H1 (cell line): ENCODE measurements at regions not wholly inside any gene's neighbourhood (a gene's known extent, or its start where the extent isn't known, plus 50 kb on each side); places are given as distances from the start of the nearest gene placed in this dataset.

Experiments
- CTCF ChIA-PET: fragments of 300-600 bp; sonication (Branson Sonifier 250); formaldehyde crosslinking; loops from one replicate; lab custom pipeline; 2021; ENCODE audit not compliant: partially characterized antibody; lab: Charles Lee
- POLR2A ChIA-PET: fragments of 300-600 bp; sonication (Branson Sonifier 250); formaldehyde crosslinking; loops from one replicate; lab custom pipeline; 2021; ENCODE audit warnings: inconsistent platforms; ENCODE audit not compliant: partially characterized antibody; lab: Charles Lee
- DNase-seq, 2 experiments: peaks; one replicate each; pipeline versions ENCODE4 v3.0.0 to v3.0.0-alpha.2; 2010 to 2022; ENCODE audit warnings: low spot score in 2 of 2, low read depth in 1 of 2, mixed read lengths in 1 of 2
- FAIRE-seq: peaks from 2 replicates; lab custom pipeline; 2011; peaks lifted over from hg19 to GRCh38; lab: Jason Lieb, UNC
- H2AFZ ChIP-seq: 2 replicates; pipeline ENCODE4 v1.8.1; 2012; ENCODE audit warnings: low read length, inconsistent platforms
- H2AK5ac ChIP-seq: 2 replicates; pipeline ENCODE4 v1.6.1; 2013; ENCODE audit warnings: low read depth, low read length
- H2BK120ac ChIP-seq: replicated peaks from 2 replicates; pipeline ENCODE3; 2013; ENCODE audit warnings: low read depth, low read length, inconsistent platforms
- H2BK12ac ChIP-seq: 2 replicates; pipeline ENCODE4 v1.6.1; 2013; ENCODE audit warnings: low read depth, low read length
- H2BK15ac ChIP-seq: 2 replicates; pipeline ENCODE4 v1.6.1; 2013; ENCODE audit warnings: low read length
- H2BK20ac ChIP-seq: 2 replicates; pipeline ENCODE4 v1.6.1; 2013; ENCODE audit warnings: low read length
- H2BK5ac ChIP-seq: 2 replicates; pipeline ENCODE4 v1.6.1; 2013; ENCODE audit warnings: low read depth, low read length
- H3K14ac ChIP-seq: 2 replicates; pipeline ENCODE4 v1.6.1; 2013; ENCODE audit warnings: inconsistent platforms; ENCODE audit not compliant: insufficient read length
- H3K18ac ChIP-seq: 2 replicates; pipeline ENCODE4 v1.6.1; 2013; ENCODE audit warnings: low read length; ENCODE audit errors: extremely low read depth
- H3K23ac ChIP-seq: 2 replicates; pipeline ENCODE4 v1.6.1; 2013; ENCODE audit warnings: inconsistent platforms; ENCODE audit not compliant: insufficient read length
- H3K23me2 ChIP-seq: 2 replicates; pipeline ENCODE4 v1.6.1; 2013; ENCODE audit warnings: low read depth, low read length
- H3K27ac ChIP-seq: 2 replicates; pipeline ENCODE4 v1.6.1; 2011; ENCODE audit warnings: low read depth, low read length, inconsistent platforms
- H3K27me3 ChIP-seq, 4 experiments: replicated peaks in 1 of 4; 1 replicate in 1 of 4; 2 replicates in 3 of 4; pipeline versions ENCODE4 v1.6.1 to v1.8.1; 2011 to 2013; ENCODE audit warnings: low read length in 3 of 4, mild to moderate bottlenecking in 3 of 4, inconsistent platforms in 2 of 4, mixed read lengths in 2 of 4, moderate library complexity in 1 of 4; ENCODE audit not compliant: control insufficient read depth in 3 of 4, insufficient read depth in 3 of 4; ENCODE audit errors: extremely low read depth in 1 of 4
- H3K36me3 ChIP-seq, 4 experiments: 2 replicates each; pipeline versions ENCODE4 v1.6.1 to v1.8.1; 2011 to 2013; ENCODE audit warnings: mild to moderate bottlenecking in 4 of 4, low read length in 3 of 4, moderate library complexity in 2 of 4, control low read depth in 1 of 4, inconsistent platforms in 1 of 4; ENCODE audit not compliant: insufficient read depth in 4 of 4, control insufficient read depth in 2 of 4
- H3K4ac ChIP-seq: replicated peaks from 2 replicates; pipeline ENCODE3; 2013; ENCODE audit warnings: low read length, low read depth, mixed read lengths, inconsistent platforms; ENCODE audit not compliant: insufficient read length
- H3K4me1 ChIP-seq, 4 experiments: replicated peaks in 1 of 4; 1 replicate in 1 of 4; 2 replicates in 3 of 4; pipeline versions ENCODE4 v1.6.1 to v1.8.1; 2011 to 2013; ENCODE audit warnings: low read length in 3 of 4, inconsistent platforms in 2 of 4, mixed read lengths in 1 of 4; ENCODE audit not compliant: insufficient read depth in 4 of 4, control insufficient read depth in 3 of 4
- H3K4me2 ChIP-seq, 2 experiments: 2 replicates each; pipeline versions ENCODE4 v1.6.1 to v1.8.1; 2011 to 2013; ENCODE audit warnings: low read depth in 2 of 2, low read length in 2 of 2, control low read depth in 1 of 2, inconsistent platforms in 1 of 2, mild to moderate bottlenecking in 1 of 2; ENCODE audit not compliant: insufficient read depth in 1 of 2
- H3K4me3 ChIP-seq, 4 experiments: fragments of 200-600, 300-600 bp in 1 of 4; sonication (generic), shearing (Covaris generic), sonication (Bioruptor Twin) in 1 of 4; 2 replicates each; pipeline versions ENCODE4 v1.5.1 to v1.8.1; 2011 to 2016; ENCODE audit warnings: low read length in 4 of 4, low read depth in 3 of 4, control low read depth in 2 of 4, inconsistent platforms in 2 of 4, mild to moderate bottlenecking in 2 of 4, mixed read lengths in 1 of 4, moderate library complexity in 1 of 4; ENCODE audit not compliant: insufficient read depth in 2 of 4; ENCODE audit errors: extremely low read depth in 1 of 4
- H3K56ac ChIP-seq: replicated peaks from 2 replicates; pipeline ENCODE3; 2013; ENCODE audit warnings: low read depth, mild to moderate bottlenecking, mixed read lengths, low read length, inconsistent platforms; ENCODE audit not compliant: insufficient read length
- H3K79me1 ChIP-seq: 2 replicates; pipeline ENCODE4 v1.6.1; 2013; ENCODE audit warnings: low read depth, low read length, control low read depth
- H3K79me2 ChIP-seq, 2 experiments: 2 replicates each; pipeline versions ENCODE4 v1.6.1 to v1.8.1; 2012 to 2013; ENCODE audit warnings: low read length in 2 of 2, mild to moderate bottlenecking in 2 of 2, inconsistent platforms in 1 of 2; ENCODE audit not compliant: insufficient read depth in 2 of 2, control insufficient read depth in 1 of 2
- H3K9ac ChIP-seq, 4 experiments: replicated peaks in 1 of 4; 1 replicate in 1 of 4; 2 replicates in 3 of 4; pipeline versions ENCODE4 v1.6.1 to v1.8.1; 2011 to 2013; ENCODE audit warnings: low read depth in 3 of 4, low read length in 3 of 4, control low read depth in 2 of 4, mild to moderate bottlenecking in 2 of 4, moderate library complexity in 2 of 4, inconsistent platforms in 1 of 4; ENCODE audit errors: extremely low read depth in 1 of 4
- H3K9me3 ChIP-seq, 2 experiments: 2 replicates each; pipeline versions ENCODE4 v1.6.1 to v1.8.1; 2012 to 2013; ENCODE audit warnings: mild to moderate bottlenecking in 2 of 2, moderate library complexity in 2 of 2, control low read depth in 1 of 2, inconsistent platforms in 1 of 2, low read depth in 1 of 2, low read length in 1 of 2, mixed read lengths in 1 of 2; ENCODE audit not compliant: insufficient read depth in 2 of 2
- H4K20me1 ChIP-seq, 2 experiments: replicated peaks in 1 of 2; 2 replicates each; pipeline versions ENCODE3 to v1.8.1; 2011 to 2013; ENCODE audit warnings: inconsistent platforms in 2 of 2, low read length in 2 of 2, mild to moderate bottlenecking in 1 of 2; ENCODE audit not compliant: insufficient read depth in 2 of 2, control insufficient read depth in 1 of 2
- H4K5ac ChIP-seq: 2 replicates; pipeline ENCODE4 v1.6.1; 2013; ENCODE audit warnings: low read length, low read depth, mixed read lengths, inconsistent platforms; ENCODE audit not compliant: insufficient read length
- H4K8ac ChIP-seq: 2 replicates; pipeline ENCODE4 v1.8.0; 2013; ENCODE audit warnings: mild to moderate bottlenecking, moderate library complexity, low read length, inconsistent platforms; ENCODE audit not compliant: insufficient read depth; ENCODE audit errors: extremely low read depth
- H4K91ac ChIP-seq: replicated peaks from 2 replicates; pipeline ENCODE3; 2013; ENCODE audit warnings: low read length, mixed read lengths, inconsistent platforms; ENCODE audit not compliant: insufficient read length
- BCL11A ChIP-seq, 2 experiments: IDR thresholded peaks; one replicate each; pipeline ENCODE4 v1.6.1; 2011; ENCODE audit warnings: low read depth in 2 of 2, low read length in 2 of 2, mild to moderate bottlenecking in 2 of 2
- CHD1 ChIP-seq: IDR thresholded peaks from 2 replicates; pipeline ENCODE4 v1.6.1; 2012; ENCODE audit warnings: low read depth, low read length, improper control_type of control experiment
- CHD2 ChIP-seq: IDR thresholded peaks from 2 replicates; pipeline ENCODE4 v1.6.1; 2012; ENCODE audit warnings: low read length, improper control_type of control experiment
- CREB1 ChIP-seq: IDR thresholded peaks from 2 replicates; pipeline ENCODE4 v1.6.1; 2012; ENCODE audit warnings: inconsistent platforms
- EP300 ChIP-seq, 2 experiments: IDR thresholded peaks; 1 replicate in 1 of 2; 2 replicates in 1 of 2; pipeline ENCODE4 v1.6.1; 2011 to 2012; ENCODE audit warnings: low read depth in 2 of 2, low read length in 2 of 2, mild to moderate bottlenecking in 2 of 2, borderline replicate concordance in 1 of 2, inconsistent platforms in 1 of 2, moderate library complexity in 1 of 2
- EZH2 ChIP-seq: fragments of 200-600 bp; sonication (generic); IDR thresholded peaks from 2 replicates; pipeline ENCODE4 v1.7.1; 2012; ENCODE audit warnings: low read depth, mild to moderate bottlenecking, moderate library complexity, low read length, inconsistent platforms; ENCODE audit not compliant: severe bottlenecking
- FOSL1 ChIP-seq: IDR thresholded peaks from 2 replicates; pipeline ENCODE4 v1.6.1; 2011; ENCODE audit warnings: mild to moderate bottlenecking, low read depth, low read length, moderate library complexity; ENCODE audit not compliant: insufficient read depth
- GABPA ChIP-seq: IDR thresholded peaks from 2 replicates; pipeline ENCODE4 v1.6.1; 2011; ENCODE audit warnings: mild to moderate bottlenecking, low read length, moderate library complexity, borderline replicate concordance; ENCODE audit not compliant: insufficient read depth
- GTF2F1 ChIP-seq: IDR thresholded peaks from 2 replicates; pipeline ENCODE4 v1.6.1; 2012; ENCODE audit warnings: low read depth, low read length, improper control_type of control experiment, borderline replicate concordance
- KDM1A ChIP-seq: fragments of 200-600, 300-600 bp; sonication (generic); IDR thresholded peaks from 2 replicates; pipeline ENCODE4 v1.7.1; 2016; ENCODE audit warnings: mild to moderate bottlenecking, low read length, borderline replicate concordance
- POU5F1 ChIP-seq: IDR thresholded peaks from 2 replicates; pipeline ENCODE4 v1.6.1; 2011; ENCODE audit warnings: low read depth, mild to moderate bottlenecking, low read length, moderate library complexity
- RNF2 ChIP-seq: fragments of 200-900, 300-1000 bp; sonication (generic); IDR thresholded peaks from 2 replicates; pipeline ENCODE4 v1.7.1; 2016; ENCODE audit warnings: borderline replicate concordance, low read depth, mild to moderate bottlenecking, antibody characterized with exemption, low read length; ENCODE audit not compliant: poor library complexity, severe bottlenecking; ENCODE audit errors: missing control alignments
- RXRA ChIP-seq: IDR thresholded peaks from 2 replicates; pipeline ENCODE4 v1.6.1; 2011; ENCODE audit warnings: low read depth, mild to moderate bottlenecking, low read length, moderate library complexity; ENCODE audit not compliant: insufficient read depth
- YY1 ChIP-seq: IDR thresholded peaks from 2 replicates; pipeline ENCODE4 v1.6.1; 2011; ENCODE audit warnings: low read depth, mild to moderate bottlenecking, low read length
- ZNF274 ChIP-seq: IDR thresholded peaks from 2 replicates; pipeline ENCODE4 v1.7.0; 2012; ENCODE audit warnings: low read length, borderline replicate concordance; ENCODE audit errors: extremely low read depth
- WGBS, 2 experiments: shearing (Covaris generic) in 1 of 2; methylation state at CpG; one replicate each; pipeline versions ENCODE4 v1.1.6 to v1.1.7; 2013 to 2015; ENCODE audit warnings: low lambda C conversion rate in 2 of 2, mixed read lengths in 2 of 2, inconsistent platforms in 1 of 2, low coverage in 1 of 2, missing lambda C conversion rate in 1 of 2; ENCODE audit not compliant: insufficient replicate concordance in 2 of 2, insufficient coverage in 1 of 2, insufficient read length in 1 of 2; ENCODE audit errors: extremely low coverage in 1 of 2, missing lambda C conversion rate in 1 of 2; 5-methylcytosine and 5-hydroxymethylcytosine counted together

GRCh38 chr12:65758401-65758800, 65.9 kb upstream of the HMGA2 start:
- H3K79me2 ChIP-seq = no peaks in the 10 kb centered on the region
- CTCF ChIA-PET = interaction anchor here (0.6 to 2.2 kb wide), 5 partner anchors 16 to 202 kb away, joined by 3 to 7 read pairs (median 4); no protein-coding TSS in a partner anchor
- H2BK5ac ChIP-seq = no peak overlapping the region
- no peak overlapping the region for H3K23ac ChIP-seq
- H3K18ac ChIP-seq = no peak overlapping the region
- no peak overlapping the region for H2BK20ac ChIP-seq
- H3K79me1 ChIP-seq = no peaks in the 10 kb centered on the region
- no peak overlapping the region for H2BK120ac ChIP-seq
- H3K36me3 ChIP-seq = no peaks in the 10 kb centered on the region
- H3K14ac ChIP-seq = no peak overlapping the region
- H3K27ac ChIP-seq = no peak overlapping the region
- no peak overlapping the region for H4K91ac ChIP-seq
- DNase-seq (no peak), FAIRE-seq (no peak)
- no peak overlapping the region for H2AK5ac ChIP-seq
- no peak overlapping the region for H4K8ac ChIP-seq
- no peak overlapping the region for H2BK15ac ChIP-seq
- H3K4ac ChIP-seq = no peak overlapping the region
- no peaks in the 10 kb centered on the region for H3K23me2 ChIP-seq
- no peak overlapping the region for H4K5ac ChIP-seq
- no peaks in the 10 kb centered on the region for H3K27me3 ChIP-seq
- WGBS, 2 experiments = 97% methylated on average over 2 of the region's 2 CpGs; no CpG with 5 or more reads in 1 of the 2 experiments
- H3K4me1 ChIP-seq = peaks cover 0 to 17% (median 11%) of the 10 kb centered on the region in 4 experiments; a peak in 5 of 7 replicates
- no peak overlapping the region for H3K56ac ChIP-seq
- no peak overlapping the region for H3K4me3 ChIP-seq
- no peak overlapping the region for H2BK12ac ChIP-seq
- no peak overlapping the region for H3K9ac ChIP-seq
- POLR2A ChIA-PET = interaction anchor here (1.0 kb wide), 1 partner anchor 18 kb away, joined by 3 read pairs; no protein-coding TSS in a partner anchor
- H2AFZ ChIP-seq = no peak overlapping the region
- H4K20me1 ChIP-seq = no peaks in the 10 kb centered on the region
- H3K9me3 ChIP-seq = no peaks in the 10 kb centered on the region
- no peak overlapping the region for H3K4me2 ChIP-seq
- TF ChIP-seq CHD2 (no peak), GABPA (no peak), RXRA (no peak), RNF2 (no peak), ZNF274 (no peak), CREB1 (no peak), YY1 (no peak), EP300 (IDR thresholded peaks at IDR 0.05; ENCODE audit: borderline replicate concordance in 1 of 2, low read depth in 2 of 2, low read length in 2 of 2) (no peak), BCL11A (IDR thresholded peaks at IDR 0.05; ENCODE audit: low read depth in 2 of 2, low read length in 2 of 2) (no peak), EZH2 (no peak), FOSL1 (no peak), POU5F1 (no peak), GTF2F1 (no peak), KDM1A (no peak), CHD1 (no peak)
